GM04503 (cell line): ENCODE measurements at regions not wholly inside any gene's neighbourhood (a gene's known extent, or its start where the extent isn't known, plus 50 kb on each side); places are given as distances from the start of the nearest gene placed in this dataset.
"Not testable (repeated sequence)": the region's sequence is repeated elsewhere in the genome, so short reads cannot be mapped to it uniquely, and the experiment has no call there.

ENCODE experiments used
- DNase-seq: peaks from one replicate; pipeline ENCODE4 v3.0.0-alpha.2; 2012; ENCODE audit warnings: low read depth

DNA sequence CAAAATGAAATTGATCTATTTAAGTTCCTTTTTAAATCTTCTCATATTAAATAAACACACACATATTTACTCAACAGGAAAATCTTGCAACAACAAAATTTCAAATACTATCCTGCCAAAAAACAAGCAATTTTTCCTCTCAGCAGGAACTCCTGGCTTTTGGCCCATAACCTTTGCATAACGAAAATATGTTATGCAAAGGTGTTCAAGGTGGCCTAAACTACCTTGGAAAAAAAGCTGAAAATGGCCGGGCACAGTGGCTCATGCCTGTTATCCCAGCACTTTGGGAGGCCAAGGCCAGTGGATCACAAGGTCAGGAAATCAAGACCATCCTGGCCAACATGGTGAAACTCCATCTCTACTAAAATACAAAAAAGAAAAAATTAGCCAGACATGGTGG is 424.3 kb upstream of the ZNF337 start:
- DNase-seq, result not testable (repeated sequence)

DNA sequence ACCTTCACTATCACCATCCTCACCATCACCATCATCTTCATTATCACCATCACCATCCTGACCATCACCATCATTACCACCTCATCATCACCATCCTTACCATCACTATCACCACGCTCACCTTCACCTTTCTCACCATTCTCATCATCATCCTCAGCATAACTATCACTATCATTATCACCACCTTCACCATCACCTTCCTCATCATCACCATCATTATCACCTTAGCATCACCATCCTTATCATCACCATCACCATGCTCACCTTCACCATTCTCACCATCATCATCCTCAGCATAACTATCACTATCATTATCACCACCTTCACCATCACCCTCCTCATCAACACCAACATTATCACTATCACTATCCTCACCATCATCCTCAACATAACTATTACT is 397.8 kb upstream of the ZNF337 start:
- not testable (repeated sequence) for DNase-seq

DNA sequence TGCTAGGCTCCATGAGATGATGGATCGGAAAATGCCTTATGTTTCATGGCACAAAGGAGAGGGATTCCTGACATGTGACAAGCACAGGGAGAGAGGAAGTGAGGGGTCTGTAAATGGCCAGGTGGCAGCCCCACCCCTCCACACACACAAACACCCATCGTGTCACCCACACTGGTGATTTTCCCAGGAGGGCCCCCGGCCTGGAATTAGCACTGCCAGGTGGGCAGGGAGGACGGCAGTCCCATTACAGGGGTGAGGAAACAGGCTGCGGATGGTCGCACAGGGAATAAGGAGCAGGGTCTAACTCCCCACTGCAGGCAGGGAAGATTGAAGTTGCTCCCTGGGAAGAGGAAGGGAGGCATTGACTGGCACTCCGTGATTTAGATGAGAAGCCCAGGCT is 395.3 kb upstream of the ZNF337 start:
- DNase-seq, result not testable (repeated sequence)

DNA sequence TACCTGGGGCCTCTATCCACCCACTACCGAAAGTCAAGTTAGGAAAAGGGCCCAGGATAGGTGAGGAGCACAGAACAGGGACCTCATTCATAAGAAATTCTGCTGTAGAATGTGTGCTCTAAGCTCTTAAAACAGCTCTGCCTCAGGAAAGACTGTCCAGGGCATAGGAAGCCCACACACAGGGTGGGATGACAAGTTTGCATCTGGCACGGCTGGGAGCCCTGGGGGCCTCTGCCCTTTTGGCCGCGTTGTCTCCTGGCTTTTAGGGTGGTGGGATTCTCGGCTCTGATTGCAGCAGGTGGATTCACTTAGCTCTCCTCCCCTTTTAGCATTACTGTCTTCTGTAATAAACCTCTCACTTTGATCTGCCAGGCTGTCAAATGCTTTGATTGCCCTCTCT is 389.5 kb upstream of the ZNF337 start:
- not testable (repeated sequence) for DNase-seq

DNA sequence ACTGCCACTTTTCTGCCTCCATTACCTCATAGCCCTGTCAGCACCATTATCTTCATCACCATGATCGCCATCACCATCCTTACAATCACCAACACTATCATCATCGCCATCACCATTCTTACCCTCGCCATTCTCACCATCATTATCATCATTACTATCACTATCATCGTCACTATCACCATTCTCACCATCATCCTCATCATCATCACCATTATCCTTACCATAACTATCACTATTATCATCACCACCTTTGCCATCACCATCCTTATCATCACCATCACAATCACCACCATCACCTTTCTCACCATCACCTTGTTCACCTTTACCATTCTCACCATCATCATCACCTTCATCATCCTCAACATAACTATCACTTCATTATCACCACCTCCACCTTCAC is 377.3 kb upstream of the ZNF337 start:
- not testable (repeated sequence) for DNase-seq

DNA sequence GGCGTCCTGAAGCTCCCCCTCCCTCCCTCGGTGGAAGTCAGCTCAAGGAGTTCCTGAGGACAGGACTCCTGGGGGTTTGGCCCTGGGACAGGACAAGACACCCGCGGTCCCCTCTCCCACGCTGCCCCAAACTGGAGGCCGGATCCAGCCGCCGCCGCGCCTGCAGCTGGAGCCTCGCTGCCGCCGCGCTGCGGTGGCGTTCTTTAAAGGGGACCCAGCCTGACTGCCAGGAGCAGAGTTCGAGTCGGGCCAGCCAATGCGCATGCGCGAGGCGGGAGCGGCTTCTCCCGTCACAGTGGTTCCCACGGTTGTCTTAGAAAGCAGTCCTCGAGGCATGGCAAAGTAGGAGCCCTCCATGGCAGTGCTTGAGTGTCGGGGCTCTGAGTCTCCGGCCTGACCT is 362.7 kb upstream of the ZNF337 start:
- not testable (repeated sequence) for DNase-seq

DNA sequence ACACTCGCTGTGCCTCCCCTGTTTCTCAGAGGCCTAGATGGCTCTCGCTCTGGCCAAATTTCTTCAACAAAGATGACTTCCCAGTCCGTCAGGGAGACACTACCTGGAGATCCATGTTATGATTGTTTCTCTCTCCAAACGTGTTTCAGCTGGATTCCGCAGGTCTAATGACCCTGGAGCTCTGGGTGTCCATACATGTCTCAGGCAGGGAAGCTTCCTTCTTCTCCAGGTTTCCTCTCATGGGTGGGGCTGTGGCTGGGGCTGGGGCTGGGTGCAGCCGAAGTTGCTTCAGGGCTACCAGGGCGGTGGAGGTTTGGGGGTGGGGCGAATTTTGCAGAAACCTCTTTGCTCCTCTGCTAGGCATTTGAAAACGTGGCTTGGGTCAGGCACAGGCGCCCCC is 361.8 kb upstream of the ZNF337 start:
- not testable (repeated sequence) for DNase-seq

DNA sequence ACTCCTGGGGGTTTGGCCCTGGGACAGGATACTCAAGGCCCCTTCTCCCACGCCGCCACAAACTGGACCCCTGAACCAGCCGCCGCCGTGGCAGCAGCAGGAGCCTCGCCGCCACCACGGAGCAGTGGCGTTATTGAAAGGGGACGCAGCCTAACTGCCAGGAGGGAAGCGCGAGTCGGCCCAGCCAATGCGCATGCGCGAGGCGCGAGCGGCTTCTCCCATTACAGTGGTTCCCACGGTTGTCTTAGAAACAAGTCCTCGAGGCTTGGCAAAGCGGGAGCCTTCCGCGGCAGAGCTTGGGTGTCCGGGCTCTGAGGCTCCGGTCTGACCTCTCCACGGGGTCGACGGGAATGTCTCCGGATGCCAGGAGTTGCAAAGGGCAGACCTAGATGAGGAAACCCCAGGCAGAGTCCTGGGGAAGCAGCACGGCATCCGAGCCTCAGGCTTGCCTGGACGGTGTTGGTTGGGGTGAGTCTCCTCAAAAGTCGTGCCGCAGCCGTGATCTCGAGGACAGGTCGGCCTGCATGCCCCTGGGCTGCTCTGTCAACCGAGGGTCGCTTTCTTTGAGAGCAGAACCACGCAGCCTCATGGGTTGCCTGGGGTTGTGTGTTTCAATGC is 360.6 kb upstream of the ZNF337 start:
- DNase-seq, result not testable (repeated sequence)

DNA sequence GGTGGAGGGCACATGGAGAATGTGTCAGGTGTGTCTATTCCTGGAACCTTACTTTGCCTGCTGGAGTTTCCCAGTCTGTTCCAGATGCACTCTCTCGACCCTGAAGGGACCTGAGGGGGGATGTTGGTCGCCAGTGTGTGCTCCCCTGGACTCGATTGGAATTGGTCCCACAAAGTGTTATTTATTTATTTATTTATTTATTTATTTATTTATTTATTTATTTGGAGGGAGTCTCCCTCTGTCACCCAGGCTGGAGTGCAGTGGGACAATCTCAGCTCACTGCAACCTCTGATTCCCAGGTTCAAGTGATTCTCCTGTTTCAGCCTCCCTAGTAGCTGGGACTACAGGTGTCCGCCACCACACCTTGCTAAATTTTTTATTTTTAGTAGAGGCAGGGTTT is 329.1 kb upstream of the ZNF337 start:
- not testable (repeated sequence) for DNase-seq

DNA sequence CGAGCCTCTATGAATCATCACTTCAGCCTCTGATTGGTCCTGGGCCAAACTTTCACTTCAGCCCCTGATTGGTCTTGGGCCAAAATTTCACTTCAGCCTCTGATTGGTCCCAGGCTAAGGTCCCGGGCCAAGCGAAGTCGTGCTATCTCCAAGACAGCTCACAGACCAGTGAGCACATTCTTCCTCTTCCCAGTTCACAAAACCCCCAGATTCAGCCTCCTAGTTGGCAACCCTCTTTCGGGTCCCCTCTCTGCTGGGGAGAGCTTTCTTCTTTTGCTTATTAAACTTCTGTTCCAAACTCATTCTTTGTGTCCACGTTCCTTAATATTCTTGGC is 314.3 kb upstream of the ZNF337 start:
- DNase-seq, result not testable (repeated sequence)

DNA sequence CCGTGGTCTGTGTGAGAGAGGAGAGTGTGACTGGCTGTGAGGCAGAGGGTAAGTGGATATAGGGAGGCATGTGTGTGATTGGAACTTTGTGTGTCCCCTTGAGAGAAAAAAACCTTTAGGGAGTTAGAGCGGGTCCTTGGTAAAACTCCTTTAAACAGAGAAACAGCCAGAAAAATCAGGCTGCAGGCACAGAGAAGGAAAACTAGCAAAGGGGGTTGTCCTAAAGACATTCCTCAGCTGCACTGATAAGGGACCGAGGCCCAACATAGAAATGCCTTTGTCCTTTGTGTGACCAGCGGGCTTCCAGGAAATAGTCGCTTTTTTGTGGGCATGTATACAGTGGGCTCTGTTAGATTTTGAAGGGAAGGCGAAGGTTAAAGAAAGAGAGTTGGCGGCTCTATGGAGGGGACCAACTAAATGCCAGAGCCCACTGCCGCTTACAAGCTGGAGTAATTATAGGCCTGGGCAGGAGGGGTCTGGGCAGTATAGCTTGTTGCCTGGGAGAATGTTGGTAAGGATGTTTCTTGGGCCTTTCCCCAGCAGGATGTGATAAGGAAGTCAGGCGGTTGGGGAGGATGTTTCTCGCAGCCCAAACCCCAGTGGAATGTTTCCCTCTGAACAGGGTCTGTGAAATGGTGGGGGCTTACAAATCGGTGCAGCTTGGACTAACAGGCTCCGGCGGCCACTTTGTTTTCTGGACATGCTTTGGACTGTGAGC is 313.7 kb upstream of the ZNF337 start:
- not testable (repeated sequence) for DNase-seq

DNA sequence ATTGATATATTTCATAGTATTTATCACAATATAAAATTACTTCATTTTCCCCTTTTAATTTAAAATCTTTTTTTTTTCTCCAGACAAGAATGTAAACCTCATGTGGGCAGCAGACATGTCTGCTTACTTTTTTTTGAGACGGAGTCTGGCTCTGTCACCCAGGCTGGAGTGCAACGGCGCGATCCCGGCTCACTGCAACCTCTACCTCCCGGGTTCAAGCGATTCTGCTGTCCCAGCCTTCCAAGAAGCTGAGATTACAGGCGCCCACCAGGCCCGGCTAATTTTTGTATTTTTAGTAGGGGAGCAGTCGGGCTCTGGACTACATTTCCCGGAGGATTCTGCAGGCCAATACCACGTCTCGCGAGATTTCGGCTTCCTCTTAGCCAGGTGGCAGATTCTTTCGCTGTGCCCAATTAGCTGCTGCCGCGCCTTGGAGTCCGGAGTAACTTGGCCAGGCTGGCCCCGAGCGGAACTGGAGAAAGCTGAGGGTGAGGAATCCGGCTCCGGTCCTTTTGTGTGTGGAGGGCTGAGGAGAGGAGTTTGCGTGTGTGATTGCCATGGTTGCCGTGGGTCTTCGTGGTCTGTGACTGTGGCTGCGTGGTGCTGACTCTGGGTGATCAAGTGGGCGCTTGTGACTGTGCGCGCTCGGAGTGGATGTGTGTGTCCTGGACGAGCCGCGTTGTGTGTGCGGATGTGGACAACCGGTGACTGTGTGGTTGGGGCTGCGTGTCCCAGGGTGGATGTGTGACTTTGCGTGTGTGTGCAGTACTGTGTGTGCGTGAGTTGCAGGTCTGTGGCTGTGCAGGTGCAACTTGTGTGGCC is 313.0 kb upstream of the ZNF337 start:
- DNase-seq, result peak; percentile 47

DNA sequence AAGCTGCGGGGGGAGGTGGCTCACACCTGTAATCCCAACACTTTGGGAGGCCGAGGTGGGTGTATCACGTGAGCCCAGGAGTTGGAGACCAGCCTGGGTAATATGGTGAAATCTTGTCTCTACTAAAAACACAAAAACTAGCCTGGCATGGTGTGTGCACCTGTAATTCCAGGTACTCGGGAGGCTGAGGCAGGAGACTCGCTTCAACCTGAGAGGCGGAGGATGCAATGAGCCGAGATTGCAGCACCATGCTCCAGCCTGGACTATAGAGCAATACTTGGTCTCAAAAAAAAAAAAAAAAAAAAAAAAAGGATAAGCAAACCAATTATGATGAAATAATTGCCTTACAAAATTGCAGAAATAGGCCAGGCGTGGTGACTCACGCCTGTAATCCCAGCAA is 311.4 kb upstream of the ZNF337 start:
- DNase-seq, result not testable (repeated sequence)

DNA sequence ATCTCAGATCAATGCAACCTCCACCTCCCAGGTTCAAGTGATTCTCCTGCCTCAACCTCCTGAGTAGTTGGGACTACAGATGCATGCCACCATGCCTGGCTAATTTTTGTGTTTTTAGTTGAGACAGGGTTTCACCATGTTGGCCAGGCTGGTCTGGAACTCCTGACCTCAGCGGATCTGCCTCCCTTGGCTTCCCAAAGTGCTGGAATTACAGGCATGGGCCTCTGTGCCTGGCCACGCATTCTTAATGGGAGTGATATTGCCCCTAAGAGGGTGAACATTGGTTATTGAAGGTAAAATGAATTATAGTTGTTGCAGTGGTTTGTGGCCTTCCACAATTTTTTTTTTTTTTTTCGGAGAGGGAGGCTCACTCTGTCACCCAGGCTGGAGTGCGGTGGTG is 309.5 kb upstream of the ZNF337 start:
- not testable (repeated sequence) for DNase-seq

DNA sequence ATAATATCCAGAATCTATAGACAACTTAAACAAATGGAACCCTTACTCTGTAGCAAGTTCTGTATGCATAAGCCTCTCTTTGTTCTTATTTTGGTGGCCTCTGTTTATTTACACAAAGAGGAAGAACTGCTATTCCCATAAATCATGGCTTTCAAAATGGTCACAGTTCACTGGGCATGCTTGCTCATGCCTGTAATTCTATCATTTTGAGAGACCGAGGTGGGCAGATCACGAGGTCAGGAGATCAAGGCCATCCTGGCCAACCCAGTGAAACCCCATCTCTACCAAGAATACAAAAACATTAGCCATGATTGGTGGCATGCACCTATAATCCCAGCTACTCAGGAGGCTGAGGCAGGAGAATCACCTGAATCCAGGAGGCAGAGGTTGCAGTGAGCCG is 307.3 kb upstream of the ZNF337 start:
- DNase-seq, result not testable (repeated sequence)

DNA sequence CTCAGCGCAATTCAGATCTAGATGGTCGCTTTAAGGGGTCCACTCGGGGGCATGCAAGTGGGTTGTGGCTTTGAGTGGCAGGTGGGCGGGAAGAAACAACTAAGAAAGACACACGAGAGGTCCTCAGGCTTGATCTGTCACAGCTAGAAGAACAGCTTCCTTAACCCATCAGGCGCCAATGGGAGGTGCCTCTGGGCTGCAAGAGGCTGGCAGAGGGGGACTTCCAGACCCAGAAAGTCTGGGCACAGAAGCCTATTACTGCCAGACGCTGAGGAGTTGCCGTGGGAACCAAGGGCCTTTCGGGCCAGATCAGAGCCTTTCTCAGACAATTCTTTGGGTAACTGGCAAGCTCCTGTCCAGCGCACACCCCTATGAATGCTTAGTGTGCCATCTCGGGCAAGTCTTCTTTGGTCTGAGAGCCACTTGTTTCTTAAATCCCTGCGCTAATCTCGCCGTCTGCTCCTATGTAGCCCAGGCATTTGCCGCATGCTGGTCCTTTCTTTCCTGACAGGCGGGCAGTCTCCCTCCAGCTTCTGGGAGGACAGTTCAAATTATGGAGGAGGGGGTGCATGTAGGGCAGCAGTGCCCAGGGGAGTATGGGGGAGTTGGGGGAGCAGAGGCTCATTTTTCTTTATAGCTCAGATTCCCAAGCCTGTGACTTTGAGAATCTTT is 300.9 kb upstream of the ZNF337 start:
- DNase-seq, result not testable (repeated sequence)

DNA sequence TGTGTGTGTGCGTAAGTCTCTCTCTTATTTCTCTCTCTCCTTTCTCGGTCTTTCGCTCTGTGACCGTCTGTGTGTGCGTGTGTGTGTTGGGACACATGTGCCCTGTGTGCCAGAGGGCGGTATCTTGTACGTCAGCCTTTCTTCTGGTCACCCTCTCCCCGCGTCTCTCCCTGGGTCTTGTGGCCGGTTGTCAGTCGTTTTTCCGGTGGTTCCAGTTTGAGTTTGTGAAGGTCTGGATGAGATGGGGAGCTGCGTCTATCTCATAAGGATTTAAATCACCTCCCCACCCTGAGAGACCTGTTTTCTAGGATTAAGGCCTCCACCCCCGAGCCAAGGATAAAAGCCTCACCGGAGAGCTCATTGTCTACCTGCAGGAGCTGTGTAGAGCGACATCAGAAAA is 295.5 kb upstream of the ZNF337 start:
- DNase-seq, result no peak

DNA sequence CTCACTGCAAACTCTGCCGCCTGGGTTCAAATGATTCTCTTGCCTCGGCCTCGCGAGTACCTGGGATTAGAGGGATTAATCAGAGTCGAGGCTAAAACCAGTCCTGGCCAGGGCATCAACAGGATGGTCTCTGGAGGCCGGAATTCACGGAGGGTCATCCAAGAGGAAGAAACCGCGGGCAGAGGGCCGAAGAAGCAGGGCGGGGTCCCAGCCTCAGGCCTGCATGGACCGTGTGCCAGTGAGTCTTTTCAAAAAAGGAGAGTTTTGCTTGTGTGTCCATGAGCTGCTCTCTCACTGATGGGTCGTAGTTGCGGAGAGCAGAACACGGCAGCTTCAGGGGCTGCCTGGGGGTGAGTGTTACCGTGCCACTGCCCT is 295.1 kb upstream of the ZNF337 start:
- no peak for DNase-seq

DNA sequence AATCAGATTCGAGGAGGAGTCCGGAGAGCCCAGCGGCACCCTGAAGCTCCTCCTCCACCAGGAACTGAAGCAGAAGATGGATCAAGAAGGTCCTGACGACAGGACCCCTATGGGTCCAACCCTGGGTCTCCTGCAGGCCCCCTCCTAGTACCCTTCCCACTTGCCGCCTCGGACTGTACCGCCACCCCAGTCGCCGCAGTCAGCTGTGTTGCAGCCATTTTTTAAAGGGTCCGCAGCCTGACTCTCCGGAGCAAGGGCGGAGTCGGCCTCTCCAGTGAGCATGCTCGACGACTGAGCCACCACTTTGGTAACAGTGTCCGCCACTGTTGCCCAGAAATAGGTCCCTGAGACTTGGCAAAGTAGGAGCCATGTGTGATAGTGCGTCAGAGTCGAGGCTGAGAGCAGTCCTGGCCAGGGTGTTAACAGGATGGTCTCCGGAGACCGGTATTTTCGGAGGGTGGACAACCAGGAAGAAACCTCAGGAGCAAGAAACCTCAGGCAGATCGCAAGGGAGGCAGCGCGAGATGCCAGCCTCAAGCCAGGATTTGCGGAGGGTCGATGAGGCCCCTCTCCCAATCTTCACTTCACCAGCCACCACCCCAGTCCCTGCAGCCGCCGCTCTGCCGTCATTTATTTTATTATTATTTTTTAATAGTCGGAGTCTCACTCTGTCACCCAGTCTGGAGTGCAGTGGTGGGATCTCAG is 294.6 kb upstream of the ZNF337 start:
- no peak for DNase-seq

DNA sequence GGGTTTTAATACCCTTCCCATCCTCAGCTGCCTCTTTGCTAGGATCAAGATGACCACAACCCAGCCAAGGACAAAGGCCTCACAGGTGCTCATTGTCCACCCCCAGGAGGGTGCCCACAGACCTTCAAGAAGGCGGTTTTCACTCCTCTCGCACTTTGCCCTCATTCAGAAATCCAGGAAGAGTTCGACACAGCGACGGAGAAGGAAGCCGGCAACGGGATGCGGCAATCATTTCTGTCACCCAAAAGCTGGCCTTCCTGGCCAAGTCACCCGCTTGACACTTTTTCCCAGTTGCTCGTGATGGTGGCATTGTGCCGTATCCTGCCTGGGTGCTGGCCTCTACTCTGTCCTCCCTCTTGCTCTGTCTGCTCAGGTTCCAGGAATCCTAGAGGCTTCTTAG is 293.0 kb upstream of the ZNF337 start:
- DNase-seq, result not testable (repeated sequence)

DNA sequence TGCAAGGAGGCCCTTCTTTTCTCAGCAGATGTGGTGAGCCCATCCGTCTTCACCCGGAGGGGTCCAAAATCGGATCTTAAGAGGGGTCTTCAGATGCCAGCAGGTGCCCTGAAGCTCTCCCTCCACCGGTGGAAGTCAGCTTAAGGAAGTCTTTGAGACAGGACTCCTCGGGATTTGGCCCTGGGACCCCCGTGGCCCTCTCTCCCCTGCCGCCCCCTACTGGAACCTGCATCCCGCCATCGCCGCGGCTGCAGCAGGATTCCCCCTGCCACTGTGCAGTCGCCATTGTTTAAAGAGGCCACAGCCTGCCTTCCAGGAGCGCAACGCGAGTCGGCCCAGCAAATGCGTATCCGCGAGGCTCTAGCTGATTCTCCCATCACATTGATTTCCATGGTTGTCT is 292.5 kb upstream of the ZNF337 start:
- no peak for DNase-seq
